Left colon (tissue), 2 donors: ENCODE measurements at regions not wholly inside any gene's neighbourhood (a gene's known extent, or its start where the extent isn't known, plus 50 kb on each side); places are given as distances from the start of the nearest gene placed in this dataset.

Source experiments
- ATAC-seq: fragments of 200-7000 bp; cut with Tn5 transposase; one replicate; pipeline ENCODE4 v1.9.1; 2020; ENCODE audit warnings: mild to moderate bottlenecking, moderate library complexity
- DNase-seq, 2 donors: peaks; one replicate each; pipeline ENCODE4 v3.0.0-alpha.2; 2020
- intact Hi-C, 2 donors: fragments of 100-400 bp; cut with DNase I in 1 of 2; cut with micrococcal nuclease in 1 of 2; formaldehyde crosslinking; loops; one replicate each; pipeline versions ENCODE4 v1.11.2 to v1.14.0; 2022; cut with DNase I, micrococcal nuclease
- donor health status: DM: no; HTN: no; CAD: no.
- donor health status: DM: yes; HTN: yes; CAD: no.

DNA sequence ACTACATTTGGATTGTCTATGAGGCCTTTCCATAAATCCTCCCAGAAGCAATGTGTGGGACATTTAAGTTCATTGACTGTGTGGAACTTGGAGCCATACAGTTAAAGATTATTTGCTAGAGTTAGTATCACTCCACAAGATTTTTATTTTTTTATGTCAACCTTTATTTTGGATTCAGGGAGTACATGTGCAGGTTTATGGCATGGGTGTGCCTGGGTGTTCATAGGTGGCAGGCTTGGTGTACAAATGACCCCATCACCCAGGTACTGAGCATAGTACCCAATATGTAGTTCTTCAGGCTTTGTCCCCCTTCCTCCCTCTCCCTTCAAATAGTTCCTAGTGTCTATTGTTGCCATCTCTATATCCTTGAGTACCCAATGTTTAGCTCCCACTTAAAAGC, 199.8 kb upstream of the ZFP42 start:
- DNase-seq (peak in 1 of 2 donors; percentile 12), ATAC-seq (peak; percentile 92)
- intact Hi-C loops: no loop called here

DNA sequence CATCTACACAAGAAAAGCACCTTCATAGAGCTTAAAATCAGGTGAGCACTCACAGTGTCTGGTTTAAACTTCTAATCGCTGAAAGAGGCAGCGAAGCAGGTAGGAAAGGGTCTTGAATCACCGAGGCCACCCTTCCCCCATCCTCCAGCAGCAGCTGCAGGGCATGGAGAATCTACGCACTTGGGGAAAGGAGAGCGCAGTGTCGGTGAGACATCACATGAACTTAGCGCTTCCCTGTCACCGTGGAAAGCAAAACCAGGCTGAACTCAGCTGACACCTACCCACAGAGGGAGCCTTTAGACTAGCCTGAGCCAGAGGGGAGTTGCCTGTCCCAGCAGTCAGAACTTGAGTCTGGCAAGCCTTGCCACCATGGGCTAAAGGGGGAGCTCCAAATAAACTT, 197.2 kb upstream of the ZFP42 start:
- DNase-seq: no peak
- no peak for ATAC-seq
- intact Hi-C loops: no loop called here

DNA sequence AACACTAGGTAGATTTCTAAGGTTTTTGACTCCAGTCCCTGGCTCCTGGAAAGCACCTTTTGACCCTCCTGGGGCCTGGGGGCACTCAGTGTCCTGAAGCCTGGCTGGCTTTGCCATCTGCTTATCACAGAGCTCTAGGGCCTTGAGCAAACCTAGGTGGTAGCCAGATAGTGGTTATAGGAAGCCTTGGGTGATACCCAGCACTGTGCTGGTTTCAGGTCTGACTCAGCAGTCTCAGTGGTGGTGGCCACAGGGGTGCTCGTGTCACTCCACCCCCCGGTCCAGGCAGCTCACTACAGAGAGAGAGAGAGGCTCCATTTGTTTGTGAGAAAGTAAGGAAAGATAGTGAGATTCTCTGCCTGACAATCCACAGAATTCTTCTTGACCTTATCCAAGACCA, 195.8 kb upstream of the ZFP42 start:
- no peak for DNase-seq
- no peak for ATAC-seq

DNA sequence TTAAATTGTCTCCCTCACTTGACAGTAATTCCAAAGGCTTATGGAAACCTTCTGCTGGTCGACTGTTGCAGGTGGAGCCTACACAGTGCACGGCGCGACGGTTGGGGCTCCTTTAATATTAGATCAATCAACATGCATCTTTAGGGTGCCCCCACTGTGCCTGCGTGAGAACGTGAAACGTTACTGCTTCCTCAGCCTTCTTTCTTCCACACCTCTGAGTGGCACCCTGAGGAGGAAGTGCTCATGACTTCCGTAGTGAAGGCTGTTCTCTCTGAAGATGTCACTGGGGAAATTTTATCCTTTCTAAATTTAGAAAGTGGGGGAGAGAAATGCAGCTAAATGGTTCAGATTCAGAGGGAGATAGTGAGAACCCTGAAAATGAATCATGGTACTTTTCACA, 184.0 kb upstream of the ZFP42 start:
- ATAC-seq: no peak
- DNase-seq: no peak
- intact Hi-C loops: no loop called here

More for the DNA sequence above, 195.8 kb upstream of the ZFP42 start:
- intact Hi-C loops: no loop called here

DNA sequence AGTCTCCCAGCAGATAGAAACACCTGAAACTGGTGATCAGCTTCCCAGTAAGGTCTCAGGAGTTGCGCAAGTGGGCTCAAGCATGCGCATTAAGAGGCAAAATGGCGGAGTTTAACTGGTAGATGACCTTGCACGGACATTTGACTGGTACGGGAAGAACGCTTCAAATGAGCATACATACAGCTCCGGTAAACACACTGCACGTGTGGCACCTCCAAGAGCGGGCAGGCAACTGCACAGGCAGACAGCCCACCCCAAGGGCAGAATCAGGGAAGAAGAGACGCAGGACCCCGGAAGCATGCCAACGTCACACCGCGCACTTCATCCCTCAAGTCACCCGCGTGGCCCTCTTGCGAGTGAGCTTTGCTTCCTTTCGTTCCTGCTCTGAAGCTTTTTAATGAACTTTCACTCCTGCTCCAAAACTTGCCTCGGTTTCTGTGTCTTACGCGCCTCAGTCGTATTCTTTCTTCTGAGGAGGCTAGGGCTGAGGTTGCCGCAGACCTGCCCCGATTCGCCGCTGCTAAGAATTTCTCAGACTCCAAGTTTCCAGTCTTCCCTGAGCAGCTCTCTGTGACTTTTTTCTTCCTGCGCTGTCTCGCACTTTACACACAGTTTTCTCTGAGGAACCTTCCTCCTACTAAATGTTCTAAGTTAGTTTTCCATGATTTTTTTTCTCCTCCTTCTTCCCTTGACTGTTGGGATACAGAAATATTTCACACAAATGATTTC, 180.7 kb upstream of the ZFP42 start:
- intact Hi-C loops: no loop called here
- ATAC-seq: peak; percentile 83
- DNase-seq: peak in 1 of 2 donors; percentile 27

DNA sequence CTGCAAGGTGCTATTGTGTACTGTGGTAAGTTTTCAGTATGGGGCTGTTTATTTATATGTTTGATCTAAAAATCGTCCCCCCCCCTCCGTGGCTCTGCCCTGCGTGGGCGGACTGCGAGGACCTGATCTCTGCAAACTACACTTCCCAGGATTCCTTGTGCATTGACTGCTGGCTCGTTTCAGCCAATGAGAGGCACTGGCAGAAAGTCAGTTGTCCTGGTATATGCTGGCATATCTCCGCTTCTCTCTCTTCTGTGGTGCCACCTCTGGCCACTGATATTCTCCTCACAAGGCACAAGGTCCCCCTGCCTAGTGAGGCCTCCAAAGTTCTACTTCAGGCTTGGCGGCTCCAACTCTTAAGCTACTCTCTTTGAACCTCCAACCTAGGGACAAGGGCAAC, 168.8 kb upstream of the ZFP42 start:
- intact Hi-C loops: no loop called here
- DNase-seq: no peak
- no peak for ATAC-seq

DNA sequence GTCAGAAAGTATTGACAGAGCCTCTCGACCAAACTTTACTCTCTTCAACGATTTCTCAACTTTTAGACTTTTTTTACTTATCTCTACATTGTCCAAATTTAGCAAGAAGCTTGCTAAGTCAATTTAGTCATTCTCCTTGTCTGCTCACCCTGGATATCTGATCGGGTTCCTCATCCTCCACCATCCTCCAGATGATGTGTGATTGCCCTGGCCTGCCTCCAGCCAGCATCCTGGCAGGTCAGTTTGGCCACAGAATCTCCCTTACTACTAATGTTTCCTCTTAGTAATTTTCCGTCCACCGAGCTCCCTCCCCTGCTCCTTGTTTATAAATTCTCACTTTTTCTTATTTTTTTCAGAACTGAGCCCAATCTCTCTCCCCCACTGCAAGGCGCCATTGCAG, 167.9 kb upstream of the ZFP42 start:
- ATAC-seq: no peak
- DNase-seq: no peak
- intact Hi-C loops: no loop called here

DNA sequence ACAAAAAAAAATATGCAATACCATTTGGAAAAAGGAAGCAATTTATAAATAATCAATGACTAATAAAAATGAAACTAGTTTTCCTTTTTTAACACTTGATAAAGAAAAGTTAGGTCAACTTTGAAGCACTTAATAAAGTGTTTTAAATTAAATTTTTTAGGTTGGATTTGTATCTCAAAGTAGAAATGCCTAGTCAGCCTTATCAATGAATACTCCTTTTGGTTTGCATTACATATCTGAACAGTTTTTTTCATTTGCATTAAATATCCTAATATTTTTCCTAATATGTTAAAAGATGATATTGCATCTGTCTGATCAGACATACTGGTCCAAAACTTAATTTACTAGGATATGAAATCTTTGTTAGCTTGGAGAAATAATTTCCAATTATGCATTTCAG, 155.8 kb upstream of the ZFP42 start:
- intact Hi-C loops: no loop called here
- ATAC-seq (no peak), DNase-seq (no peak)

DNA sequence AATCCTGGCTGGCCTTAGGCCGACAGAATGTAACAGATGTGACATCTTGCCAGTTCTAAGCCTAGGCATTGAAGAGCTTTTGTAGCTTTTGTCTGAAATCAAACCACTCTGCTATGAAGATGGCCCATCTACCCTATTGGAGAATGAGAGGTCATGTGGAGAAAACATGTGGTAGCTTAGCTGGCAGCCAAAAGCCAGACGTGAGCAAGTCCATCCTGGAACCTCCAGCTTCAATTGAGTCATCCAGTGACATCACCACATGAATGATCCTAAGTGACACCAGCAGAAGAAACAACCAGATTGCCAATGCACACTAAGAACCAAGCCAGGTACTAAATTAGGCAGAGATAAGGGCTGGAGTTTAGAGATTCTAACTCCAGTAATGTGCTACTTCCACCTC, 154.8 kb upstream of the ZFP42 start:
- DNase-seq (no peak), ATAC-seq (no peak)
- intact Hi-C loops: no loop called here

DNA sequence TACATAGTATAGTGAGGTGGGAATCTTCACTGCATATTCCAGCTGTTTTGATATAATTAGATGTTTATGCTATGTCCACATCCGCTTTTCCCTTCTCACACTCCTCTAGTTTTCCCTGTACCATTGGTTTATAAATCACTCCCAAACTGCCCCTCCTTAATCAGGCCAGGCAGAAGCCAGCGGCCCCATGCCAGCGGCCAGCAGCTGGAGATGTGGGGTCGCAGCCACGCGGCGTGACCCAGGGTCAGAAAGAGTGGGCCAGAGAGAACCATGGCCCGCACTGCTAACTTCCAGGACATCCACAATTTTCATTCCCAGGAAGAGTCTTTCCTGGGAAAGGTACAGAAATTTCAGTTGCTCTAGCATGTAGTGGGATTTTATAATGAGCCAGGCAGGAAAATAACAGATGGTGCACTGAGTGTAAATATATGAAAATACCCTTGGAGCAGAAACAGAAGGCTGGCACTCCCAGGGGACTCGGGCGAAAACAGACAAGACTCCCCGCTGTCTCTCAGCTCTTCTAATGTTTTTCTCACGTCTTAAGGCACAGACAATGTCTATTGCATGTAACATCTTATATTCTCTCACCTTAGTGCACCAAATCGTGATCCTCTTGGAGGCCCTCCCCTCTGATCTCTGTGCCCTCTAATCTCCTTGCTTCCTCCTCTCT, 145.9 kb upstream of the ZFP42 start:
- ATAC-seq (no peak), DNase-seq (no peak)
- intact Hi-C loops: no loop called here

DNA sequence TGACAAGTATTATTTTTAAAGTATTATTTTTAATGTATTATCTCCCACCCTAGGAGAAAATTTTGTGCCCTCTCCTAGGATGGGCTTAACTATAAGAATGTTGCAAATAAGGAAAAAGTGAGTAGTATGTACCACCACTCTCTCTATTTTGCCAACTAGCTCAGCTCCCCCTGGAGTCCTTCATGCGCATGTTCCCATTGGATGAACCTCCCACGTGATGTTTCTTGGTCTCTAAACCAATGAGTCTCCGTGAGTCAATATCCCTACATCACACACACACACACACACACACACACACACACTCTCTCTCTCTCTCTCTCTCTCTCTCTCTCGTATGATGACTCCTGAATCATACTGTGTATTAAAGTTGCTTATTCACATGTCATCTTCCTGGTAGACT, 129.7 kb upstream of the ZFP42 start:
- DNase-seq (no peak), ATAC-seq (no peak)
- intact Hi-C loops: no loop called here

DNA sequence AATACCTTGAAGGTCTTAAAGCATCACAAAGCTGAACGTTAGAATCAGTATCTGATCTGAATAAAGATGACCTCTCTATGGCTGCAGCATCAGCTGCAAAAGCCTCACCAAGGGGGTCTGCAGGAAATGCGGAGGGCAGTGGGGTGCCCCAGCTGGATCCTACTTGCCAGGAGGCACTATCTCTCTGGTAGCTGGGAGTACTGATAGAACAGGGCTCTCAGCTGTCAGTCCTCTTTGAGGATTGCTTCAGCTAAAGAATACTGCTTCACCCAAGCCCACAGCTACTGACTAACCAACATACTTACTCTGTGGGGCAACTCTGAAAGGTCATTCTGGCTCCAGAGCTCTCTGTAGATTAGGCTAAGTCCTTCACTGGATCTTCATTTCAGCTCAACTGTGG, 112.5 kb upstream of the ZFP42 start:
- intact Hi-C loops: no loop called here
- no peak for ATAC-seq
- DNase-seq: no peak

DNA sequence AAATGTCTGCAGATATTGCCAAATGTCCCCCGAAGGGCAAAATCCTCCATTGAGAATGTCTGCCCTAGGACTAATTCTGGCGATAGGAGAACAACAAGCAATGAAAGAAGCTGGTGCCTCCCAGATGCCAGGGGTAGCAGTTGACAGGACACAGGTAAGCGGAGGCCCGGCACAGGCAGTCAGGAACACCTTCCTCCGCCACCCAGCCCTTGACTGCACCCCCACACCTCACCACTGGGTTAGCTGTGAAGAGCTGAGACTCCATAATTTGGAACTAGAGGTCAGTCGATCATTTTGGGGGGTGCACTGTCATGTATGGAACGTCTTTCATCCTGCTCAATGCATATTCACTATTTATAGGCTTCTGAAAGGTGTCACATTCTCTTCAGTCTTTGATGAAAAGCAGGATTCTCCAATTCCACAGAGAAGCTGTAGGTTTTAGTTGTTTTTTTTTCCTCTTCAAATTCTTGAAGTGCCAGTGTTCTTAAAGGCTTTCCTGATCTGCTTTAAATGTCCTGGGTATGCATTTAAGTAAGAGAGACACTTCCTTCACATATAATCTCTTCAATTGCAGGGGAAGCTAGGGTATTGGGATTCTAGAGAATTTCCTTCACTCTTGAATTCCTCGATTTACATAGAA, 111.6 kb upstream of the ZFP42 start:
- no peak for DNase-seq
- intact Hi-C loops: no loop called here
- ATAC-seq: no peak

DNA sequence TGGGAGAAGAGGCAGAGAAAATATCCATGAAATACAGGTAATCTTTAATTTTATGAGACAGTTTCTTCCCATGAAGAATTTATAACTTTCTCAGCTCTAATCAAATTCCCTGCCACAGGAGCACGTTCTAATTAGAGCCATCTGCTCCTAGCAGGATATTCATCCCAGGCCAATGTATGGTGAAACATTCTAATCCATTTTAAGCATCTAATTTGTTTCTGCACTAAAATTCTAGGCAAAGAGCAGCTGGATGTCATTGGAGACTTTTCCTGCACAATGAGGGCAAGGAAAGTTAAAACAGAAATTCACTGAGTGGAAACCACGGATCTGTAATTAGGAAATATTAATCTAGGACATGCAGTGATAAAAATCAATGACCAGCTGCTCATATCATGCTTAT, 107.7 kb upstream of the ZFP42 start:
- no peak for ATAC-seq
- DNase-seq: no peak
- intact Hi-C loops: no loop called here

DNA sequence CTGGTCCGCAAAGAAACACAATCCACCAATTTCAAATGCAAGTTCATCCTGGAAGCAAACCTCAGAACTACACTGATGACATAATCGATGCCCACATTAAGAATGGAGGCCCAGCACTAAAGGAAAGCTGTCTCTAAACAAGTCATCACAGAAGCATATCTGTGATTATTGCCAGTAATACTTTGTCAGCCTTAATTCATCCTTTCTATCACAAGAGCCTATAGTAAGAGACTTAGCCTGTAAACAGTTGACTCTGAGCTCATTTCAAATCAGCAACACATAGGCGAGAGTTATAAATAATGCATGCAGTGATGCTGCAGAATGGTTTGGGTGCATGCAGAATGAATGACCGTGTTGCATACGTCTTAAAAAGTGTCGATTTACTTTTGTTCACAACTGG, 105.9 kb upstream of the ZFP42 start:
- ATAC-seq (no peak), DNase-seq (no peak)
- intact Hi-C loops: no loop called here

DNA sequence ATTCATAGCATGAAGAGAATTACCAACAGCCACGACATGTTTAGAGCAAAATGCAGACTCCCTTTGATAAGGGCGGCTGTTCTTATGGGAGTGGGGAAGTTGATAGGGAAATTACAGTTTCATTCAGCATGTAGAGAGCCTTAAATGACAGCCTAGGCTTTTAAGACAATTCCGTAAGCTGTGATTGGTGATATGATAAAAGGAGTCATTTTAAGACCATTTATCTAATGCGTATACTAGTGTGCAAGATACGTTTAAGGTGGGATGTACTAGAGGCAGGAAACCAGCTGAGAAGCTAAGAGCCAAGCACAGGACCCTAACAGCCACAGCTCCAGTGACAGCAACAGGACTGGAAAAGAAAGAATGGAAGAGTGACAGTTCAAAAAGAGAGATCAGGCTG, 102.2 kb upstream of the ZFP42 start:
- DNase-seq: no peak
- intact Hi-C loops: no loop called here
- no peak for ATAC-seq

DNA sequence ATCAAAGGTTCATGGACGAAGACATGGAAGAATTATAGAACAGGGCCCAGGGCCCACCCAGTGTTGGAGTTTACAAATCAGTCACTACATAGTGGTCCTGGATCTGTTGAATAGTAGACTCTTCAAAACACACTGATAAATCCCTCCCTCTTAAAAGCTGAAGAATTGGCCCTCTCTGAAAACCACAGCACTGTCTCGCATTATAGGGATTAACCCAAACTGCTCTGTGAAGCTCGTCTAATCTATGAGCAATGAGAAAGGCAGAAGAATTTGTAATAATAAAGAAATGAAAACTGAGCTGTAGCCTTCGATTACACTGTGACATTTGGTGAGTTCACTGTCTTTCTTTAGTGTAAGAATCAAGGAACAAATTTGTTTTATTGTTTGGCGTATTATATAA, 92.5 kb upstream of the ZFP42 start:
- no peak for DNase-seq
- intact Hi-C loops: no loop called here
- no peak for ATAC-seq

DNA sequence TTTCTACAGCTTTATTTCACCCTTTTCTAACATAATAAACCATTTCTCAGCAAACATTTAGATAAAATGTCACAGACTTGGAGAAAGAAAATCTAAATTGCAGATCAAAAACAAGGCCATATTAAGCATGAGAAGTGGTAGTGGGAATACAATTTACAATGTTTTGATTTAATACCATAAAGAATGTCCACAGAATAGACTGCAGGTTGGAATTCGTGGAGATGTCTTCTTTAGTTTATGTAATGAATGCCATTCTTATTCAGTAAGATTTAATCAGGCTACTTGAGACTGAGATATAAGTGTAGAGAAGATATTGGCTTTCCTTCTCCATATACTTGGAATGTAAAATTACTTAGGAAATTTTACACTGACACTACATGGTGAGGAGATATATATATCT, 91.9 kb upstream of the ZFP42 start:
- no peak for ATAC-seq
- intact Hi-C loops: no loop called here
- no peak for DNase-seq

DNA sequence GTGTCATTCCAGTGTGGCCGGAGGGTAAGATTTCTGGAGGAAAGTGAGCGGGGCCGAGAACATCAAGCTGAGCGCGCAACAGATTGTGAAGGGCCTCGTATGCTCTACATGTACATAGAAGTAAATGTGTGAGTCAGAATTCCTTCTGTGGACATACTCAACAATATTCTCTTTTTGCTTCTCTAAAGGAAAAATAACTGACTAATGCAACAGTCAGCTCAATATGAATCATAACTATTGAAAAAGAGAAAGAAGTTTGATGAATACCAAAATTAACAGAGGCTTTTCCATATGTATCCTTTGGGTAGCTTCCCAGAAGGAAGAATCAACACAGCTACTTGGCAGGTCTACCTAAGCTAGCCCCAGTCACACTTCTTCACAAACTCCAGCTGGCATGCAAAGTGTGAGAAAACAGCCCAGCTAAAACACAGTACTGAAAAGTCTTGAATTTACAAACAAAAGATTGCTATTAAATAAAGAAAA, 87.5 kb upstream of the ZFP42 start:
- ATAC-seq (no peak), DNase-seq (no peak)
- intact Hi-C loops: no loop called here

DNA sequence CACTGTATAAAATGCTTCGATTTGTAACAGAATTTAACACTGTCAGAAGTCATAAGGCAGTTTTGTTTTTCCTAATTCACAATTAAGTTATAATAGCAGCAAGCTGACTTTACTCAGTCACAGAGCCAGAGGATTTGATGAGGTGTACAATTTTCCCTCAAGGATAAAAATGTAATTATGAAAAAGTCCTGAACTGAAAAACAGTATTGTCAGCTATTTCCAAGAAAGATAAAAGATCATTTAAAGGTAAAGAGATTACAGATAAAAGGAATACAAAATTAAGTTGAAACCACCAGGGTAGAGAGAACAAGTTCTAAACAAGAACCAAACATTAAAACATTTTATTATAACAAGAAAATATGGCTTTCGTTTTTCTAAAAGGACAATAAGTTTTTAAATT, 86.8 kb upstream of the ZFP42 start:
- ATAC-seq: no peak
- DNase-seq: no peak
- intact Hi-C loops: no loop called here
